Keratinocyte (primary cell): ENCODE measurements at regions not wholly inside any gene's neighbourhood (a gene's known extent, or its start where the extent isn't known, plus 50 kb on each side); places are given as distances from the start of the nearest gene placed in this dataset.
"Not testable (repeated sequence)": the region's sequence is repeated elsewhere in the genome, so short reads cannot be mapped to it uniquely, and the experiment has no call there.

Experiments
- DNase-seq: peaks from one replicate; pipeline ENCODE4 v3.0.0-alpha.2; 2011; ENCODE audit warnings: low read depth, missing footprints, low spot score
- FAIRE-seq: peaks from 2 replicates; lab custom pipeline; 2011; peaks lifted over from hg19 to GRCh38; lab: Jason Lieb, UNC
- H2AFZ ChIP-seq: 2 replicates; pipeline ENCODE4 v1.6.0; 2012; ENCODE audit warnings: low read length, control low read depth, inconsistent platforms; ENCODE audit not compliant: control insufficient read depth
- H3K27ac ChIP-seq: 2 replicates; pipeline ENCODE4 v1.5.1; 2011; ENCODE audit warnings: low read length; ENCODE audit not compliant: control insufficient read depth, insufficient read depth
- H3K27me3 ChIP-seq: 3 replicates; pipeline ENCODE4 v1.6.0; 2011; ENCODE audit warnings: low read length; ENCODE audit not compliant: control insufficient read depth, insufficient read depth; ENCODE audit errors: extremely low read depth
- H3K36me3 ChIP-seq, 2 experiments: 2 replicates in 1 of 2; 3 replicates in 1 of 2; pipeline ENCODE4 v1.5.1; 2011; ENCODE audit warnings: low read length in 2 of 2, mild to moderate bottlenecking in 1 of 2; ENCODE audit not compliant: control insufficient read depth in 2 of 2, insufficient read depth in 2 of 2; ENCODE audit errors: extremely low read depth in 1 of 2
- H3K4me1 ChIP-seq: 3 replicates; pipeline ENCODE4 v1.5.1; 2011; ENCODE audit warnings: low read length; ENCODE audit not compliant: control insufficient read depth, insufficient read depth; ENCODE audit errors: extremely low read depth
- H3K4me2 ChIP-seq: 3 replicates; pipeline ENCODE4 v1.6.0; 2011; ENCODE audit warnings: low read depth, low read length; ENCODE audit not compliant: control insufficient read depth, insufficient read depth; ENCODE audit errors: extremely low read depth
- H3K4me3 ChIP-seq, 3 experiments: fragments of 200-600 bp in 1 of 3; sonication (generic) in 1 of 3; 2 replicates in 2 of 3; 3 replicates in 1 of 3; pipeline ENCODE4 v1.5.1; 2011 to 2016; ENCODE audit warnings: low read length in 3 of 3, mild to moderate bottlenecking in 3 of 3, control low read depth in 2 of 3, inconsistent platforms in 1 of 3, low read depth in 1 of 3, mixed read lengths in 1 of 3, mixed run types in 1 of 3, moderate library complexity in 1 of 3; ENCODE audit not compliant: control insufficient read depth in 2 of 3, insufficient read depth in 2 of 3; ENCODE audit errors: extremely low read depth in 1 of 3
- H3K79me2 ChIP-seq: 2 replicates; pipeline ENCODE4 v1.6.0; 2012; ENCODE audit warnings: low read length; ENCODE audit not compliant: control insufficient read depth, insufficient read depth
- H3K9ac ChIP-seq: 3 replicates; pipeline ENCODE4 v1.6.0; 2011; ENCODE audit warnings: low read length; ENCODE audit not compliant: control insufficient read depth, insufficient read depth; ENCODE audit errors: extremely low read depth
- H3K9me1 ChIP-seq: 3 replicates; pipeline ENCODE4 v1.6.0; 2011; ENCODE audit warnings: low read length; ENCODE audit not compliant: control insufficient read depth, insufficient read depth; ENCODE audit errors: extremely low read depth
- H3K9me3 ChIP-seq: 2 replicates; pipeline ENCODE4 v1.5.1; 2012; ENCODE audit warnings: low read depth, low read length; ENCODE audit not compliant: control insufficient read depth
- H4K20me1 ChIP-seq: 3 replicates; pipeline ENCODE4 v1.6.0; 2011; ENCODE audit warnings: low read length; ENCODE audit not compliant: control insufficient read depth, insufficient read depth; ENCODE audit errors: extremely low read depth
- EZH2 ChIP-seq: IDR thresholded peaks from one replicate; pipeline ENCODE4 v1.6.1; 2012; ENCODE audit warnings: inconsistent platforms, mild to moderate bottlenecking, low read length, moderate library complexity
- dilution Hi-C: fragments of 300-500 bp; cut with MboI; formaldehyde crosslinking; loops from one replicate; pipeline ENCODE4 v1.7.0; 2020; ENCODE audit warnings: low sequenced_read_pairs; ENCODE audit not compliant: extremely low pct_ligation_motif_present
- TF ChIP-seq, protein P1 (sequence below), 3 experiments: IDR thresholded peaks in 1 of 3; conservative IDR thresholded peaks in 1 of 3; optimal IDR thresholded peaks in 1 of 3; 2 replicates in 2 of 3; 3 replicates in 1 of 3; pipeline versions ENCODE3 to v1.5.1; 2011; ENCODE audit warnings: low read length in 3 of 3, mild to moderate bottlenecking in 3 of 3, moderate library complexity in 2 of 3, control low read depth in 1 of 3, inconsistent platforms in 1 of 3; ENCODE audit not compliant: insufficient read depth in 2 of 3; ENCODE audit errors: extremely low read depth in 1 of 3

DNA sequence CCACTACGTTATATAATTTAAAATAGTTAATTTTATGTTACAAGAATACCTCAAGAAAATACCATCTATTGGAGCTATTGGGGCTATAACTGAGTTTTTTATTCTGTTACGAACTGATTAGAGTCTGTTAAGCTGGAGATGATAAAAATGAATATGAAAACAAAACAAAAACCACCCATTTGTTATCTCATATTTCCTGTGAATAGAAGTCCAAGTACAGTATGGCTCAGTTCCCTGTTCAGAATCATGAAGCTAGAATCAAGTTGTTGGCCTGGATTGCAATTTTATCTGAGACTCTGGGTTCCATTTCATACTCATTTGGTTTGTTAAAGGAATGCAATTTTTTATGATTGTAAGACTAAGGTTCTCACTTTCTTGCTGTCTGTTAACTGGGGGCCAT lies 319.1 kb upstream of the PCDH18 start:
- dilution Hi-C loops: no loop called here
- no peak for FAIRE-seq
- H3K36me3 ChIP-seq: no peaks in the 10 kb centered on the region

DNA sequence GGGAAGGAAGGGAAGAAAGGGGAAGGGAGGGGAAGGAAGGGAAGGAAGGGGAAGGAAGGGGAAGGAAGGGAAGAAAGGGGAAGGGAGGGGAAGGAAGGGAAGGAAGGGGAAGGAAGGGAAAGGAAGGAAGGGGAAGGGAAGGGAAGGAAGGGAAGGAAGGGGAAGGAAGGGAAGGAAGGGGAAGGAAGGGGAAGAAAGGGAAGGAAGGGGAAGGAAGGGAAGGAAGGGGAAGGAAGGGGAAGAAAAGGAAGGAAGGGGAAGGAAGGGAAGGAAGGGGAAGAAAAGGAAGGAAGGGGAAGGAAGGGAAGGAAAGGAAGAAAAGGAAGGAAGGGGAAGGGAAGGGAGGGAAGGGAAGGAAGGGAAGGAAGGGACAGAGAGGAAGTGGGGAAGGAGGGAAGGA lies 295.7 kb upstream of the PCDH18 start:
- H3K9me3 ChIP-seq, H3K4me1 ChIP-seq, dilution Hi-C loops, H3K9me1 ChIP-seq, H3K4me3 ChIP-seq, H3K27me3 ChIP-seq, H3K36me3 ChIP-seq, H3K4me2 ChIP-seq, H3K27ac ChIP-seq, DNase-seq, FAIRE-seq, H3K9ac ChIP-seq, H3K79me2 ChIP-seq, H4K20me1 ChIP-seq, H2AFZ ChIP-seq: not testable (repeated sequence)

More for the DNA sequence above, 319.1 kb upstream of the PCDH18 start:
- Histone ChIP-seq H3K27me3 (no peaks in the 10 kb centered on the region), H4K20me1 (no peaks in the 10 kb centered on the region), H2AFZ (no peak overlapping the region), H3K4me3 (no peak overlapping the region), H3K4me2 (no peak overlapping the region), H3K9me1 (no peaks in the 10 kb centered on the region), H3K79me2 (no peaks in the 10 kb centered on the region), H3K27ac (no peak overlapping the region), H3K9me3 (no peaks in the 10 kb centered on the region), H3K4me1 (no peaks in the 10 kb centered on the region), H3K9ac (no peak overlapping the region)
- no peak for TF ChIP-seq EZH2
- TF ChIP-seq, protein P1, sequence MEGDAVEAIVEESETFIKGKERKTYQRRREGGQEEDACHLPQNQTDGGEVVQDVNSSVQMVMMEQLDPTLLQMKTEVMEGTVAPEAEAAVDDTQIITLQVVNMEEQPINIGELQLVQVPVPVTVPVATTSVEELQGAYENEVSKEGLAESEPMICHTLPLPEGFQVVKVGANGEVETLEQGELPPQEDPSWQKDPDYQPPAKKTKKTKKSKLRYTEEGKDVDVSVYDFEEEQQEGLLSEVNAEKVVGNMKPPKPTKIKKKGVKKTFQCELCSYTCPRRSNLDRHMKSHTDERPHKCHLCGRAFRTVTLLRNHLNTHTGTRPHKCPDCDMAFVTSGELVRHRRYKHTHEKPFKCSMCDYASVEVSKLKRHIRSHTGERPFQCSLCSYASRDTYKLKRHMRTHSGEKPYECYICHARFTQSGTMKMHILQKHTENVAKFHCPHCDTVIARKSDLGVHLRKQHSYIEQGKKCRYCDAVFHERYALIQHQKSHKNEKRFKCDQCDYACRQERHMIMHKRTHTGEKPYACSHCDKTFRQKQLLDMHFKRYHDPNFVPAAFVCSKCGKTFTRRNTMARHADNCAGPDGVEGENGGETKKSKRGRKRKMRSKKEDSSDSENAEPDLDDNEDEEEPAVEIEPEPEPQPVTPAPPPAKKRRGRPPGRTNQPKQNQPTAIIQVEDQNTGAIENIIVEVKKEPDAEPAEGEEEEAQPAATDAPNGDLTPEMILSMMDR (optimal IDR thresholded peaks at IDR 0.05 in 1 of 3, IDR thresholded peaks at IDR 0.05 in 1 of 3, conservative IDR thresholded peaks at IDR 0.05 in 1 of 3; ENCODE audit: extremely low read depth in 1 of 3, insufficient read depth in 2 of 3, low read length in 3 of 3): no peak
- DNase-seq: no peak

DNA sequence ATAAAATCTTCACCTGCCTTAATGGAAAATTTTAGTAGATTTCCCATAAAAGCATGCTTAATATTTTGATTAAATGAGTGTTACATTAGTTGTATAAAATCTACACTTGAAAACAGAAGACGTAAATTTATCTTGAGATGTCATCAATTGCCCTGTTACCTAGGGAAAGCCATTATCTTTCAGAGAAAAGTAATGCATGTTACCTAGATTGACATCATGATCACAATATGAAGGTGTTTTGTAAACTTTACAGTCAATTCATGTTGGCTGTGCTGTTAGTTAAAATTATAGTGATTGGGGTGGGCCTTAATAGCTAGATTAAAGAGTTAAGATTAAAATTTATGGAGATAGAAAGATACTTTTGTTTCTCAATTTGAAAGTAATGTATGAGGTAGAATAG lies 293.2 kb upstream of the PCDH18 start:
- no peaks in the 10 kb centered on the region for H3K4me1 ChIP-seq
- dilution Hi-C loops: no loop called here
- H2AFZ ChIP-seq: no peak overlapping the region
- H3K9me3 ChIP-seq: no peaks in the 10 kb centered on the region
- FAIRE-seq (no peak), DNase-seq (no peak)
- no peaks in the 10 kb centered on the region for H3K27me3 ChIP-seq
- no peak overlapping the region for H3K4me3 ChIP-seq
- H3K9ac ChIP-seq: no peak overlapping the region
- TF ChIP-seq EZH2: no peak
- TF ChIP-seq, protein P1 (optimal IDR thresholded peaks at IDR 0.05 in 1 of 3, IDR thresholded peaks at IDR 0.05 in 1 of 3, conservative IDR thresholded peaks at IDR 0.05 in 1 of 3; ENCODE audit: extremely low read depth in 1 of 3, insufficient read depth in 2 of 3, low read length in 3 of 3): no peak
- no peaks in the 10 kb centered on the region for H3K9me1 ChIP-seq
- H4K20me1 ChIP-seq: no peaks in the 10 kb centered on the region
- H3K36me3 ChIP-seq: no peaks in the 10 kb centered on the region
- H3K27ac ChIP-seq: no peak overlapping the region
- H3K79me2 ChIP-seq: no peaks in the 10 kb centered on the region
- no peak overlapping the region for H3K4me2 ChIP-seq
